HAP-1 (cell line): ENCODE measurements at regions not wholly inside any gene's neighbourhood (a gene's known extent, or its start where the extent isn't known, plus 50 kb on each side); places are given as distances from the start of the nearest gene placed in this dataset.

Source experiments
- DNase-seq, 2 experiments: peaks; one replicate each; pipeline ENCODE4 v3.0.0-alpha.2; 2016 to 2020; ENCODE audit warnings: low spot score in 2 of 2
- H3K27me3 ChIP-seq: fragments of 250-450 bp; sonication (Bioruptor Pico); 2 replicates; pipeline ENCODE4 v1.5.1; 2020; ENCODE audit warnings: low read depth, mild to moderate bottlenecking, moderate library complexity
- H3K36me3 ChIP-seq: fragments of 250-450 bp; sonication (Bioruptor Pico); replicated peaks from 2 replicates; pipeline ENCODE4 v1.5.1; 2020; ENCODE audit warnings: mild to moderate bottlenecking
- H3K4me1 ChIP-seq: fragments of 250-450 bp; sonication (Bioruptor Pico); 2 replicates; pipeline ENCODE4 v1.5.1; 2020; ENCODE audit warnings: mild to moderate bottlenecking
- H3K4me3 ChIP-seq: fragments of 250-450 bp; sonication (Bioruptor Pico); 2 replicates; pipeline ENCODE4 v1.5.1; 2020; ENCODE audit warnings: mild to moderate bottlenecking, moderate library complexity
- H3K9me3 ChIP-seq: fragments of 250-450 bp; sonication (Bioruptor Pico); 2 replicates; pipeline ENCODE4 v1.5.1; 2020; ENCODE audit warnings: mild to moderate bottlenecking, moderate library complexity
- in situ Hi-C: fragments of 300-500 bp; cut with MboI; formaldehyde crosslinking; loops from 3 replicates; pipeline ENCODE4 v1.14.3; 2020; ENCODE audit warnings: low sequenced_read_pairs, inconsistent platforms, mixed read lengths

DNA sequence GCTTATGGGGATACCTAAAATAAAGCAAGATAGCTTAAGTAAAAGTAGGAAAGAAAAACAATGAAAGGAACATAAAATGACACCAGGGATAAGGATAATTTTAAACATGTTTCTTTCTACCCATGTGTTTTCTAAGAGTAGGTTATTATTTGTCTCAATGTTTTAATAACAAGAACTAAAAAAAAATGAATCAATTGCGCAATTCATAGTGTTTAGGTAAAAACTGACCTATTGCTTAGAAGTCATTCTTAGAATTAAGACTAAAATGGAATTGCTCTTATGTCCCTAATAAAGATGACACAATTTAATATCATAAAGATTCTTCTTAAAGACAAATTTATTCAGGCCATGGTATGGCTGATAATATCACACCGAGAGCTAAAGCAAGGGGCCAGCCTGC is 58.0 kb upstream of the COL24A1 start:
- Histone ChIP-seq H3K36me3 (no peaks in the 10 kb centered on the region), H3K4me1 (no peaks in the 10 kb centered on the region), H3K27me3 (no peaks in the 10 kb centered on the region), H3K9me3 (no peaks in the 10 kb centered on the region), H3K4me3 (no peak overlapping the region)
- no peak for DNase-seq
- in situ Hi-C loops = no loop called here

DNA sequence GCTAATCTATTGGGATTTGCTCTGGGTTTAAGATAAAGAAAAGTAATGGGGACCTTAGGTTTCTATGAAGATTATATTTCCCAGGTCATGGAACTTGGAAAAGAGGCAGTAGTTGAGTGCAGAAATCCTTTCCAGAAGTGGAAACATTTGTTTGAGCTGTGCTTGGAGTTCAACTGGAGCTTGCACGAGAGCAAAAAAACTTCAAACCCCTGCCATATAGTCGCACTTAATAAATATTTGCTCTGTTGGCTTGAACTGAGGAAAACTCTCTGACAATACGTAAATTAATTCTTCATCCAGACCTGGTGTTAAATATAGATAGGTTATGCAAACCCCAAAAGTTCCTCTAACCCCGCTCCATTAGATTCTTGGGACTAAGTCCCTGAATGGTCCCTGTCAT is 52.8 kb upstream of the COL24A1 start:
- Histone ChIP-seq H3K4me3 (no peak overlapping the region), H3K27me3 (no peaks in the 10 kb centered on the region), H3K36me3 (no peaks in the 10 kb centered on the region), H3K9me3 (no peaks in the 10 kb centered on the region), H3K4me1 (no peaks in the 10 kb centered on the region)
- DNase-seq = no peak
- in situ Hi-C loops = no loop called here

DNA sequence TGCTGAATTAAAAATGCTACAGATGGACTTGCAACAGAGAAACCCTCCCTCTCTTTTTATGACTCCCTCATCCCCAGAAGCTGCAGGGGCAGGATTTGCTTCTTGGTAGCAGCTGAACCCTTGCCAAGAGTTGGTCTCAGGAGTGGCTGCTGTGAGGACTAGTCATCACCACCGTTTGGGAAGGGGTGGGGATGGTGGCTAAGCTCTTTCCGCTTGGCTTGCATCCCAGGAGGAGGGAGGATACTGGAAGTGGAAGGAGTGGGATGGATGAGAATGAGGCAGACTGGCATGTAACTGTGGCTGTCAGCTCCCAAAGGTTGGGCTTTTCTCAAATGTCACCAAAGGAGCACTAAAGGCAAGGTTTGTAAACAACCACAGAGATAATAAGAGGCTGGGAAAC is 50.8 kb upstream of the COL24A1 start:
- H3K36me3 ChIP-seq = no peaks in the 10 kb centered on the region
- H3K9me3 ChIP-seq = no peaks in the 10 kb centered on the region
- in situ Hi-C loops = no loop called here
- DNase-seq = no peak
- no peak overlapping the region for H3K4me3 ChIP-seq
- no peaks in the 10 kb centered on the region for H3K27me3 ChIP-seq
- no peaks in the 10 kb centered on the region for H3K4me1 ChIP-seq
